GM12872 (cell line): ENCODE measurements at regions not wholly inside any gene's neighbourhood (a gene's known extent, or its start where the extent isn't known, plus 50 kb on each side); places are given as distances from the start of the nearest gene placed in this dataset.

Experiments
- TF ChIP-seq, protein P1 (sequence below): IDR thresholded peaks from 3 replicates; pipeline ENCODE4 v1.5.1; 2011; ENCODE audit warnings: low read depth, mild to moderate bottlenecking, low read length, moderate library complexity; ENCODE audit not compliant: insufficient read depth

DNA sequence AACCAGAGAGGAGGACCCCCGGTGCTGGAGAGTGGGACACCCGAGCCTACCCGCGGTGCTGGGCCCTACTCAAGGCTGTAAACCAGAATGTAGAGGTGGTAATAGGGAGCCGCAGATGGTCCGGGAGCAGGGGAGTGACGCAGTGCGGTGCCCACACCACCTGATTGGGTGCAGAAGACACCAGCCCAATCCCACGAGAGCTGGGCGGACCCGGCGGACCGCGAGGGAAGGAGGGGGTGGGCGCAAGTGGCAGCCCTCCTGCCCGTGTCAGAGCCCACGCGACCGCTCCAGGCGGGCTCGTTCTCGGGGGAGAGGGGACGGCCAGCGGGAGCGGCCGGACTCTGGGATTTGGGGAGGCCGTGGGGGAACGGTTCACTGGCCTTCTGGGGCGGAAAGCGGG, 71.2 kb downstream of the C9orf50 start:
- TF ChIP-seq, protein P1, sequence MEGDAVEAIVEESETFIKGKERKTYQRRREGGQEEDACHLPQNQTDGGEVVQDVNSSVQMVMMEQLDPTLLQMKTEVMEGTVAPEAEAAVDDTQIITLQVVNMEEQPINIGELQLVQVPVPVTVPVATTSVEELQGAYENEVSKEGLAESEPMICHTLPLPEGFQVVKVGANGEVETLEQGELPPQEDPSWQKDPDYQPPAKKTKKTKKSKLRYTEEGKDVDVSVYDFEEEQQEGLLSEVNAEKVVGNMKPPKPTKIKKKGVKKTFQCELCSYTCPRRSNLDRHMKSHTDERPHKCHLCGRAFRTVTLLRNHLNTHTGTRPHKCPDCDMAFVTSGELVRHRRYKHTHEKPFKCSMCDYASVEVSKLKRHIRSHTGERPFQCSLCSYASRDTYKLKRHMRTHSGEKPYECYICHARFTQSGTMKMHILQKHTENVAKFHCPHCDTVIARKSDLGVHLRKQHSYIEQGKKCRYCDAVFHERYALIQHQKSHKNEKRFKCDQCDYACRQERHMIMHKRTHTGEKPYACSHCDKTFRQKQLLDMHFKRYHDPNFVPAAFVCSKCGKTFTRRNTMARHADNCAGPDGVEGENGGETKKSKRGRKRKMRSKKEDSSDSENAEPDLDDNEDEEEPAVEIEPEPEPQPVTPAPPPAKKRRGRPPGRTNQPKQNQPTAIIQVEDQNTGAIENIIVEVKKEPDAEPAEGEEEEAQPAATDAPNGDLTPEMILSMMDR: no peak

DNA sequence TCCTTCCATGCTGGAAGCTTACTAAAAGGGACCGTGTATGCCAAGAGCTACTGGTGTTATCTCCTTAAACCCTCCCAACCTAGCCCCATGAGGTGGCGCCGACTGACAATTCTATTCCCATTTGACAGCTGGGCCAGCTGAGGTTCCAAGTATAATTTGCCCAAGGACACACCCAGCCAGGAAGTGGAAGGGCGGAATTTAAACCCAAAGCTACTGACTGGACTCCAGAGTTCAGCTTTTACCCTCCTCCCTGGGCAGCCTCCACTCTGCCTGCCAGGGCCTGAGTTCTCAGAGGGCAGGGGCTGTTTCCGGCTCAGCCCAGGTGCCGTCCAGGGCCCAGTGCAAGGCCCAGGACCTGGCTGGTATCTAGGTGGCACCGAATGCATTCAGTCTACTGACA, 71.8 kb downstream of the C9orf50 start:
- TF ChIP-seq, protein P1: no peak

DNA sequence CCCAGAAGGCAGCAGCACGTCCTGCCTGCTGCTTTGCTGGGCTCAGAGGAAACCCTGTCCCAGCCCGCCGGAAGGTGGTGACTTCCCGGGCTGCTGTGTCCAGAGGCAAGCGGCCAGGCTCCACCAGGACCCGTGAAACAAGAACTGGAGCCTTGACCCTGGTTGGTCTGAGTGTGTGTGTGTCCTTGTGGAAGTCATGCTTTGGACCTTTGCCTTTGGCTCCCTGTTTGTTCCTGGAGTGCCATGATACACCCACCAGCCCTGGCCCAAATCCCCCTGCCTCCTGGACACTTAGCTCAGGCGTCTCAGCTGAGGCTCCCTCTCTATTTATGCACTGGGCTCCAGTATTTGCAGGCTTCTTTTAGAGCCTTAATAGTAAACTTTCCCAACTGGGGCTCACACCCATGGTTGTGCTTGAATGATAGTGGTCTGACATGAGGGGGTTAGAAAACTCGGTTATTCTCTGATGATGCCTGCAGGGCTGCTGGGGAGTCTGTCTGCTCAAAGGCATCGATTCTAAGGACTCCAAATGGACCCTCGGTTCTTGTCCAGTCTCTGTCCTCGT, 72.2 kb downstream of the C9orf50 start:
- TF ChIP-seq, protein P1: no peak

DNA sequence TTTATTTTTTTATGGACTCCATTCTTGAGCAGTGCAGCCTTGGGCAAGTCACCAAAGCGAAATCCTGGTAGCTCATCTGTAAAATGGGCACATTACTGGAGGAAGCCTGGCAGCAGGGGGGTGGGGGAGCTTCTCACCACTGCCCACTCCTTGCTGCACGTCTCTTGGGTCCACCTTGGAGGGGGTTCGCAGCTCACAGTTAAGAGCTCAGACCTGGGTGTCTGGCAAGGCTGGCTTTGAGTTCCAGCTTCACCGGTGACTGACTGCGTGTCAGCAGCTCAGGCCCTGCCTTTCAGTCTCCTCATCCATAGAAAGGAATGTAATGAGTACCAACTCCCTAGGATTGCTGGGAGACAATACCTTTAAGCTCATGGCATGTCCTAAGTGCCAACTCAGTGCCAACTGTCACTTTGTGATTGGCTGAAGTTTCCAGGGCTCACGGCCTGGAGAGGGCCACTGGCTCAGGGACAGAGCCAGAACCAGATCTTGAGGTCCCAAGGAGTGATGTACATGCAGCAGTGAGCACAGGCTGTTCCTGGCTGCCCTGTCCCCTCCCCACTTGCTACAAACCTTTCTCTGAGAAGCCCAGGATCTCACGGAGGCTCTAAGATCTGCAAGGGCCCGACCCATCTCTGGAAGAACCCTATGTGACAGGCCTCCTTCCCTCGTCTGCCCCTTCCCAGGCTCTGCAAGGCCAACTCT, 72.9 kb downstream of the C9orf50 start:
- TF ChIP-seq, protein P1: no peak

DNA sequence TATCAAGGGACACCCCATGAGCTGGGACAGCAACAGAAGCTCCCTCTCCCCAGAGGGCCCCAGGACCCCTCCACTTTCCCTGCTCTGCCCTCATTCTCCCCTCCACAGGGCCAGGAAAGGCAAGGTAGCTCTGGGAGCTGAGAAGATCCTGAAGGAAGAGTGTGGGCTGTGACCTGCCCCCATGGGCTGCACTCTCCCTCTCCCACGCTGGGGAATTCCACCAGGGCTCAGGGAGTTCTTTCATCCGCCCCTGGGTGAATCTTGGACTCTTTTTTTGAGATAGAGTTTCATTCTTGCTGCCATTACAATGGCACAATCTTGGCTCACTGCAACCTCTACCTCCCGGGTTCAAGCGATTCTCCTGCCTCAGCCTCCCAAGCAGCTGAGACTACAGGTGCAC, 73.8 kb downstream of the C9orf50 start:
- TF ChIP-seq, protein P1: no peak

DNA sequence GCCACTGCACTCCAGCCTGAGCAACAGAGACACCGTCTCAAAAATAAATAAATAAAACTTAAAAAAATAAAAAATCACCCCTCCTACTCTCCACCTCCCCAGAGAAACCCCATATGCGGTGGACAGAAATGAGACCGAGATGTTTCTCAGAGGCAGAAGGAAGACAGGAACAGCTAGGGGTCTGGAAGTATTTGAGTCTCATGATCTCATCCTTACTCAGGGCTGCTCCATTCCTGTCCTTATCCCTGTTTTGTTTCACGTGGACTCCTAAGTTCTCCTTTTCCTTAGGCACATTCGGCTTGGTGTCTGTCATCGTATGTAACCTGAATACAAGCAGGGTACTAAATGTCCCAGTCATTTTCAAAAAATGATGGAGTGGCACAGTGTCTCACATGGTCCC, 76.1 kb downstream of the C9orf50 start:
- TF ChIP-seq, protein P1: no peak

DNA sequence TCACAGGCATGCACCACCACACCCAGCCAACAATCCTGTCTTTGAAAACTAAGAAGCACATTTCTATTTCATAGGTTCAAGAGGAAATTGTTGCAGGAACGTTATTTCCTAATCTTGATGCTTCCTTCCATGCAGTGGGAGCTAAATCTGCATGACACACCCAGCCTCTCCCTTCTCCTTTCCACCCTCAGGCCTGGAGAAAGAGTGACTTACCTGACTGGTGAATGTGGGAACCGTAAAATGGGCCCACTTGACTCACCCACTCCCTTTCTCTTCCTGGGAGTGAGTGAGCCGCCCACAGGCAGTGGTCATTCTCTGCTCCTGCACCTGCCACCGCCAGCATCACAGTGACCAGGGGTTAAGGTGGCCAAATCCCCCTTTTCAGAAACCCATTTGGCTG, 78.2 kb downstream of the C9orf50 start:
- TF ChIP-seq, protein P1: no peak
